ENCODE measurements at regions not wholly inside any gene's neighbourhood (a gene's known extent, or its start where the extent isn't known, plus 50 kb on each side); places are given as distances from the start of the nearest gene placed in this dataset.

DNA sequence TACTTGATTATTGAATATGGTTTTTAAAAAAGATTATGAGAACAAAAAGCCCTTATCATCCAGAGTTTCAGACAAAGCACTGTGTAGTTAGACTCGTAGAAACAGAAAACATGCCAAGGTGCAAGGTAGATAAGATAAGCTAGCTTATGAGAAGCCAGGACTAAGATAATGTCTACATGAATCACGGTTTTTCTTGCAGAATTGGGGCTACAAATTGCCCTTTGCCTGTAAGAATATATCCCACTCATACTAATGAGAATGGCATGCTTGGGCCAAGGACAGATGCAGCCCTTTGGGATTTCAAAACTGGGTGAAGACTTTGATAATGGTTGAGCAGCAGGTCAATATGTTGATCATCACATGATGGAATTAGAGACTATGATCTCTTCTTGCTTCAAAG lies 165.3 kb upstream of the PREP start:
- peaks cover 5% of the 10 kb centered on the region for H3K4me1 Mint-ChIP-seq (ENCODE audit: low read depth, unreplicated experiment)
- H3K27ac Mint-ChIP-seq (ENCODE audit: unreplicated experiment): no peak overlapping the region
- H3K9me3 Mint-ChIP-seq (ENCODE audit: unreplicated experiment): peaks cover 1% of the 10 kb centered on the region
- no peak for TF ChIP-seq EZH2 (IDR thresholded peaks at IDR 0.05; ENCODE audit: insufficient read depth, low read length)
- TF ChIP-seq CTCF (IDR thresholded peaks at IDR 0.05; ENCODE audit: insufficient read depth, low read depth, low read length): no peak
- no peak overlapping the region for H2AFZ ChIP-seq (ENCODE audit: low read depth, low read length)
- no peaks in the 10 kb centered on the region for H3K4me1 ChIP-seq (ENCODE audit: insufficient read depth, low read length)
- H3K9me3 ChIP-seq (ENCODE audit: insufficient read depth, low read depth, low read length): no peaks in the 10 kb centered on the region
- peak; percentile 30 for DNase-seq (ENCODE audit: low read depth)
- no peaks in the 10 kb centered on the region for H3K27me3 ChIP-seq (ENCODE audit: insufficient read depth, low read length)
- H3K9ac ChIP-seq (ENCODE audit: low read length): no peak overlapping the region
- H3K4me3 ChIP-seq (ENCODE audit: insufficient read depth, low read depth, low read length): no peak overlapping the region
- H3K36me3 ChIP-seq (ENCODE audit: insufficient read depth, low read length): no peaks in the 10 kb centered on the region
- H4K20me1 ChIP-seq (ENCODE audit: insufficient read depth, low read length): no peaks in the 10 kb centered on the region
- H3K27ac ChIP-seq (ENCODE audit: low read depth, low read length): no peak overlapping the region
- no peak overlapping the region for H3K4me3 Mint-ChIP-seq (ENCODE audit: unreplicated experiment)
- no peak for FAIRE-seq
- no peaks in the 10 kb centered on the region for H3K79me2 ChIP-seq (ENCODE audit: insufficient read depth, low read length)
- peaks cover 2% of the 10 kb centered on the region for H3K27me3 Mint-ChIP-seq (ENCODE audit: low read depth, unreplicated experiment)
- H3K36me3 Mint-ChIP-seq (ENCODE audit: low read depth, unreplicated experiment): no peaks in the 10 kb centered on the region
- no peak overlapping the region for H3K4me2 ChIP-seq (ENCODE audit: low read length)

GRCh38 chr6:105567140-105567539 lies 164.3 kb upstream of the PREP start:
- FAIRE-seq (no peak), DNase-seq (ENCODE audit: low read depth) (no peak)
- Histone ChIP-seq H3K9me3 (ENCODE audit: insufficient read depth, low read depth, low read length) (no peaks in the 10 kb centered on the region), H3K27ac (ENCODE audit: low read depth, low read length) (no peak overlapping the region), H3K79me2 (ENCODE audit: insufficient read depth, low read length) (no peaks in the 10 kb centered on the region), H3K27me3 (ENCODE audit: insufficient read depth, low read length) (no peaks in the 10 kb centered on the region), H3K36me3 (ENCODE audit: insufficient read depth, low read length) (no peaks in the 10 kb centered on the region), H2AFZ (ENCODE audit: low read depth, low read length) (no peak overlapping the region), H3K9ac (ENCODE audit: low read length) (no peak overlapping the region), H3K4me2 (ENCODE audit: low read length) (no peak overlapping the region), H3K4me1 (ENCODE audit: insufficient read depth, low read length) (no peaks in the 10 kb centered on the region), H4K20me1 (ENCODE audit: insufficient read depth, low read length) (no peaks in the 10 kb centered on the region), H3K4me3 (ENCODE audit: insufficient read depth, low read depth, low read length) (no peak overlapping the region)
- TF ChIP-seq CTCF (IDR thresholded peaks at IDR 0.05; ENCODE audit: insufficient read depth, low read depth, low read length) (no peak), EZH2 (IDR thresholded peaks at IDR 0.05; ENCODE audit: insufficient read depth, low read length) (no peak)
- H3K4me1 Mint-ChIP-seq (ENCODE audit: low read depth, unreplicated experiment): peaks cover 5% of the 10 kb centered on the region
- peaks cover 1% of the 10 kb centered on the region for H3K9me3 Mint-ChIP-seq (ENCODE audit: unreplicated experiment)
- H3K4me3 Mint-ChIP-seq (ENCODE audit: unreplicated experiment): no peak overlapping the region
- H3K27ac Mint-ChIP-seq (ENCODE audit: unreplicated experiment): no peak overlapping the region
- H3K27me3 Mint-ChIP-seq (ENCODE audit: low read depth, unreplicated experiment): peaks cover 2% of the 10 kb centered on the region
- no peaks in the 10 kb centered on the region for H3K36me3 Mint-ChIP-seq (ENCODE audit: low read depth, unreplicated experiment)

- Mint-ChIP-seq H3K9me3 (ENCODE audit: unreplicated experiment) (peaks cover 1% of the 10 kb centered on the region), H3K4me1 (ENCODE audit: low read depth, unreplicated experiment) (peaks cover 5% of the 10 kb centered on the region), H3K36me3 (ENCODE audit: low read depth, unreplicated experiment) (no peaks in the 10 kb centered on the region), H3K4me3 (ENCODE audit: unreplicated experiment) (no peak overlapping the region), H3K27ac (ENCODE audit: unreplicated experiment) (no peak overlapping the region), H3K27me3 (ENCODE audit: low read depth, unreplicated experiment) (peaks cover 2% of the 10 kb centered on the region)
- TF ChIP-seq EZH2 (IDR thresholded peaks at IDR 0.05; ENCODE audit: insufficient read depth, low read length) (no peak), CTCF (IDR thresholded peaks at IDR 0.05; ENCODE audit: insufficient read depth, low read depth, low read length) (no peak)
- no peak for FAIRE-seq
- no peaks in the 10 kb centered on the region for H3K36me3 ChIP-seq (ENCODE audit: insufficient read depth, low read length)
- no peaks in the 10 kb centered on the region for H3K9me3 ChIP-seq (ENCODE audit: insufficient read depth, low read depth, low read length)
- H2AFZ ChIP-seq (ENCODE audit: low read depth, low read length): no peak overlapping the region
- H4K20me1 ChIP-seq (ENCODE audit: insufficient read depth, low read length): no peaks in the 10 kb centered on the region
- H3K27ac ChIP-seq (ENCODE audit: low read depth, low read length): no peak overlapping the region
- no peak overlapping the region for H3K4me3 ChIP-seq (ENCODE audit: insufficient read depth, low read depth, low read length)
- no peaks in the 10 kb centered on the region for H3K4me1 ChIP-seq (ENCODE audit: insufficient read depth, low read length)
- DNase-seq (ENCODE audit: low read depth): no peak
- no peaks in the 10 kb centered on the region for H3K79me2 ChIP-seq (ENCODE audit: insufficient read depth, low read length)
- no peak overlapping the region for H3K9ac ChIP-seq (ENCODE audit: low read length)
- H3K27me3 ChIP-seq (ENCODE audit: insufficient read depth, low read length): no peaks in the 10 kb centered on the region
- H3K4me2 ChIP-seq (ENCODE audit: low read length): no peak overlapping the region
These were observed 163.6 kb upstream of the PREP start for GRCh38 chr6:105566503-105566902.
